ENCODE measurements at regions not wholly inside any gene's neighbourhood (a gene's known extent, or its start where the extent isn't known, plus 50 kb on each side); places are given as distances from the start of the nearest gene placed in this dataset.

DNA sequence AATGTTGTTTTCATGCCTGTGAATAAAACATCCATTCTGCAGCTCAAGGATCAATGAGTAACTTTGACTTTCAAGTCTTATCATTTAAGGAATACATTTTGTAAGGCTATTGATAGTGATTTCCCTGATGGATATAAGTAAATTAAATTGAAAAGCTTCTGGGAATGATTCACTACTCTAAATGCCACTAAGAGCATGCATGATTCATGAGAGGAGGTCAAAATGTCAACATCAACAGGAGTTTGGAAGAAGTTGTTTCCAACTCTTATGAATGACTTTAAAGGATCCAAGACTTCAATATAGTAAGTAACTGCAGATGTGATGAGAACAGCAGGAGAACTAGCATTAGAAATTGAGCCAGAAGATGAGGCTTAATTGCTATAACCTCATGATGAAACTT, 1487.3 kb downstream of the PCDH7 start:
- no peak for DNase-seq (ENCODE audit: low spot score)

DNA sequence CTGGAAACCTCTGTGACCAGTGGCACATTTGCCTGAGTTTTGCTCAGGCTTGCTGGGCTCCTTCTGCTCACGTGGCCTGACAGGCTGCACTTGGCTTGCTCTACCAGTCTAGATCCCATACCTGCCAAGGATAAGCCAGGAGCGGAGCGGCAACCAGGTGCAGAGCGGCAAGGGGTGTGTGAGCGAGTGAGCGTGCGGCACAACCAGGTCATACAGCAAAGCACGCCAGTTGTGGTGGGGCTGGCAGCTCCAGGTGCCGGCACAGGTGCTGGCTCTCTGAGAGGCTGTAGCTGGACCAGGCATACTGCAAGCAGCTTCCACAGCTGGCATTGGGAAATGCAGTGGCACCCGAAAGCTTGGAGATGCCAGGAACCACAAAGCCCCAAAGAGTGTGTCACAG, 1495.1 kb downstream of the PCDH7 start:
- no peak for DNase-seq (ENCODE audit: low spot score)

DNA sequence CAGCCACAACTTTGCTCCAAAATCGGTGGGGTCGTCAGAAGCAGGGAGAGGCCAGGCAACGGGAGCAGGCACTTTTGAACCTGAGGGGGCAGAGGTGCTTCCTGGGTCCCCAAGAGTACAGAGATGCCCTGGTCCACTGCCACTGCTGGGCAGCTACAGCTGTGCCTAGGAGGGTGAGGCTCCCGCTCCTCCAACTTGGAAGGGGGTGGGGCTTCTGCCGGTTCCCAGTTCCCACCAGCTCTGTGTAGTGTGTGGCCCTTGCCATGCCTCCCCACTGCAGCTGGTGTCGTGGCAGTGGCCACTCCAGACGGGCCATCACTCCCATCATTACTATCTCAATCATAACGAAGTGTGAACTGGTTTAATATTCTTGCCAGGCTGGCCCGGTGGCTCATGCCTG, 1496.3 kb downstream of the PCDH7 start:
- DNase-seq (ENCODE audit: low spot score), result no peak

DNA sequence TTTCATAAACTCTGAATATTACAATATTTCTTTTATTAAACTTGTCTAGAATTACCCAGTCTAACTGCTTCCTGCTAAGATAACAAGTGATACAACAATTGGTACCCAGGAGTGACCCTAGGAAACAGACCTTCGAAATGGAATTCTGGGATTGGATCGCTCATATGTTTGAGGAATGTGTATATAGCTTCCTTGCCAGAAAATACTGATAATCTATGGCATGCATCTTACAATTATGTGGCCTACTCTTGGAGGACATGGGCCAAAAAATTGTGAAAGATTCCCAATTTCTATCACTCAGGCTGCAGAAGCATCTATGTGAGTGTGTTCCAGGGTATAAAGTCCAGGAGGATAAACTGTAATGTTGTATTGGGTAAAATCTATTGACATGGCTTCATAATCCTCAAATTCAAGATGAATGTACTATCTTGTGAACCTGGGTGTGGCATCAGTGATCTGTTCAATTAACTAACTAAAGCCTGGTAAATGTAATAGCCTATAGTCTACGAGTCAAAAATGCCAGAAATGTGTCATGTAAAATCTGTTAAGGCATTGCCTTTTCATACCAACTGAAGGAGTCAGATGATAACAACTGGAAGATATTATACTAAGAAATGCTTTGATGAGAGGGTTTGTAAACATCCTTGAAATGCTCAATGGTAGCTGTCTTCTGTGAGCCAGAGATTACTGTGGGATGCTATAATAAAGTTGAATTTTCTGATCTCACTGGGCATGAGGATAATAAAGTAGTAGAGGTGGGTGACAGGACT, 1499.3 kb downstream of the PCDH7 start:
- no peak for DNase-seq (ENCODE audit: low spot score)

DNA sequence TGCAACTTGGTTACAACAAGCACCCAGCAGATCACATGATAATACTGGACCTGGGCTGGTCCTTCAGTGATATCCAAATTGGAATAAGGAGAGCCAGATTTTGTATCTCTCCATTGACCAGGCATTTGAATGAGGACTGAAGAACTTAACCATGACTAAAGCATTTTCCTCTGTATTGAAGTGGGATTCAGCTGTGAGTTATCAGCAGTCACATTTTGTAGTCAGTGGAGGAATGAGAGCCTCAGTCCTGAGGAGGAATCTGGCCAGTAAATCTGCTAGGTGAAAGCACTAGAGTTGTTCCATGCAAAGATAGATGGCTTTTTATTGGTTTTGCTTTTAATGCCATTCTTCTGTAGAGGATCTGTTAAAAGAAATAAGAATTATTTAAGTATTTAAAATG, 1506.0 kb downstream of the PCDH7 start:
- no peak for DNase-seq (ENCODE audit: low spot score)

DNA sequence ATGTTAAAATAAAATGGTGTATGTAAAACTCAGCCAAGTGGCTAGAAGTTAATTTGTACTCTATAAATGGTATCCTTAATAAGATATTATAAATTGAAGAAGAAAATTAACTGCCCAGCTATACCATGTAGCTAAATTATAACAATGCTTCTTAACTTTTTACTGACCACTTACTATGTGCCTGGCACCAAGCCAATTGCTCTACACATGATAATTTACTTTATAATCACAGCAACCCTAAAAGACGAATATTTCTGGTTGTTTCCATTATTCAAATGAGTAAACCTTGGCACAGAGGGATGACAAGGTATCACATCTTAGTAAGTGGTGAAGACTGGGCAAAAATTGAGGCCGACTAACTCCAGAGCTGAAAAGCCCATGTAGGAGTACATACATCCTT, 1506.6 kb downstream of the PCDH7 start:
- DNase-seq (ENCODE audit: low spot score), result no peak

DNA sequence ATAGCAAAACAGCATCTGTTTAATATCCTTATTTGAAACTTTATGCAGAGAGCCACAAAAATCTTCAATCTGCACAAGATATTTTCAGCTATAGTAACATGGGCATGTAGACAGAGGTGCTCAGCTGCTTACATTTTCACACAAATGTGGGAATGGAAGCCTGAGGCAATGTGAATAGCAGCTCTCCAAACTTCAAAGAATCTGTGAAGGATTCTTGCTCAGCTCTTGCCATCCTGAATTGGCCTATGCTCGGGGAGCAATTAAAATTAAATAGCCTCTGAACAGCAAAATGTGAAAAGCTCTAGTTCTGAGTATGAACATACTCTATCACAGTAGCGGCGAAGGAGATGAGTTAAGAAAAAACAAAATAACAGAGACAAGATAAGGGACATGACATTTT, 1523.8 kb downstream of the PCDH7 start:
- DNase-seq (ENCODE audit: low spot score), result no peak

DNA sequence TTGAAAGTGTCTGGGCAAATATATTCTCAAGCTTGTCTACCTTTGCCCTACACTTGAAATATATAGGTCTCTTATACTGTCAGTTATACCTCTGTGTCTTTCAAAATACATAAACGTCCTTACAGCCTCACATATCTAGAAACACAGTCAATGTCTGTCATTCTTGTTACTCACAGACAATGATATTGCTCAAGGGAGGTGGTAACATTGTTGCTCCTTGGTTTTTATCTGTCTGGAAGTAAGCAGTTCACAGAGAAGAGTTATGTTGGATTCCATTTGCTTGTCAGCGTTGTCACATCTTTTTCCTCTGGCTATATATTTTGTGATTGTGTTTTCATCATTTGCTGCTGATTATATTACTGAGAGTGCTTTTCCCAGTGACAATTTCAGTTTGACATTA, 1528.9 kb downstream of the PCDH7 start:
- no peak for DNase-seq (ENCODE audit: low spot score)

DNA sequence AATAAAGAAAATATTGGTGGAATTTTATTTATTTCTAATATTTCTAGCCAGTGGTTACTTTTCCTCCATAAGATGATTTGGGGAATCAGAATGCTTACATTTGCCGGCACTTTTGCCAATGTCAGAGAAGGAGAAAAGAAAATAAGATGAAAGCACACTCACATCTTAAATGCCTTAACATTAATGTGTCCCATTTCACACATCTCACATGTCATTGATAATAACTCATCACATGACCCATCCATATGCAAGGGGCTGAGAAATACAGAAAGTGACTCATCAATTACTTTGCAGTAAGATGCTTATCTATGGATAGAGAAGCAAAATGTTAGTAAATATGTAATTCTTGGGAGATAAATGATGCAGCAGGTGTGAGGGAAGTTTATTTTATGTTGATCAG, 1531.0 kb downstream of the PCDH7 start:
- no peak for DNase-seq (ENCODE audit: low spot score)

DNA sequence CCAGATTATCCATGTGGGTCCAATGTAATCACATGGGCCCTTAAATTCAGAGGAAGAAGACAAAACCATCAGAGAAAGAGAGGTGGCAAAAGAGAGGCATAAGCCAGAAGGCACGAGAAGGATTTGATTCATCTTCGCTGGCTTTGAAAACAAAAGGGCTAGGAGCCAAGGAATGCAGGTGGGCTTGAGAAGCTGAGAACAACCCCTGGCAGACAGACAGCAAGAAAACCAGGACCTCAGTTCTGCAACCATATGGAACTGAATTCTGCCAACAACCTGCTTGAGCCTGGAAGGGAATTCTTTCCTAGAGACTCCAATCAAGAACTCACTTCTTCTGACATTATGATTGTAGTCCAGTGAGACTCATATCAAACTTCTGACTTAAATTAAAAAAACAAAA, 1531.8 kb downstream of the PCDH7 start:
- no peak for DNase-seq (ENCODE audit: low spot score)

DNA sequence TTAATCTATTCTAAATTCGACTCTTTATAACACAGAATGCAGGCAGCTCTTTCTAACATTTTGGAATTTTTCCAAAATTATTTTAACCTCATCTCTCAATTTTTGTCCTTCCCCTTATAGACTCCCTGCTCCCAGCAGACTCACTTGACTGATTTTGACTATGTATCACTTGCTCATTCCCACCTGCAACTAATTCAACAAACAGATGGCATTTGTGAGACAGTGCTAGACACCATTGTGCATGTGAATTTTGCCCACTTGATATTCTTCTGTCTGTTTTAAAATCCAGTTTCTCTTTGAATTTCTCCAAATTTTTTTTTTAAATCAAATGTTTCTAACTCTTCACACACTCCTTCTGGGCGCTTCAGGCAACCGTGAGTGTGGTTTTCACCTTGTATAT, 1534.0 kb downstream of the PCDH7 start:
- DNase-seq (ENCODE audit: low spot score), result no peak

DNA sequence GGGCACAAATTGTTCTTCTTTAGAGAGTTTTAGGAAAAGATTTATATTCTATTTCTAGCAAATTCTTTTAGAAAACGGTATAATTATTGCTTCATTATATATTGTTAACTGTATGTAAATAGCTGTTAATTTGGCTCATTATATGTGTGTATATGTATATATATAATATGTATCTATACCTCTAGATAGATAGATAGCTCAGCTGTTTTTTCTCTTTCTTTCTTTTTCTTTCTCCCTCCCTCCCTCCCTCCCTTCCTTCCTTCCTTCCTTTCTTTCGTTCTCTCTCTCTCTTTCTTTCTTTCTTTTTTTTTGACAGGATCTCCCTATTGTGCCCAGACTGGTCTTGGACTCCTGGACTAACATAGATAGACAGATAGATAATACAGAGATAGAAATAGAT, 1538.8 kb downstream of the PCDH7 start:
- no peak for DNase-seq (ENCODE audit: low spot score)

DNA sequence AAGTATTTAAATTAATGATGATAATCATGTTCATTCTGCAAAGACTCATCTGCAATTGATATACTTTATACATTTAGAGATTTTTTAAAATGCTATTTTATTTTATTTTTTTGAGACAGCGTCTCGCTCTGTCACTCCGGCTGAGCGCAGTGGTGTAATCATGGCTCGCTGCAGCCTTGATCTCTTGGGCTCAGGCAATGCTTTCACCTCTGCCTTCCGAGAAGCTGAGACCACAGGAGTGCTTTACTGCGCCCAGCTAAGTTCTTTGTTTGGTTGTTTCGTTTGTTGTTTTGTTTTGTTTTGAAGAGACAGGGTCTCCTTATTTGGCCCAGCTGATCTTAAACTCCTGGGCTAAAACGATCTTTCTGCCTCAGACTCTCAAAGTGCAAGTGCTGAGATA, 1541.0 kb downstream of the PCDH7 start:
- no peak for DNase-seq (ENCODE audit: low spot score)

DNA sequence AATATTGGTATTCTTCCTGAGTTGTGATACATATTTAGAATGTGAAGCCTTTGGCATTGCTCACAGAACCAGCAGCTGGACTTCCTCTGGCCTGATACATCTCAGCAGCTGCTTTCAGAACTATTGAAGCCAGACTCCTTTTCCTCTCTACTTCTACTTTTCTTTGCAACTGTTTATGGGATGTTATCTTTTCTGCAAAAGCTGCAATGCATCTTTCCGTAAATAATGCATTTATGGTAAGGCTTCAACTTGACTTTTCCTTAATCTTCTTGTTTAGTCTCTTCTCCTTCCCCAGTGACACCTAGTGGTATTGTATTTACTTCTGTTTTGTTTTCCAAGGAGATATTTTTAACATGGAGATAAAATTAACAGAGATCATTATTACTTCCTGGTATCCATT, 1548.7 kb downstream of the PCDH7 start:
- peak; percentile 7 for DNase-seq (ENCODE audit: low spot score)

DNA sequence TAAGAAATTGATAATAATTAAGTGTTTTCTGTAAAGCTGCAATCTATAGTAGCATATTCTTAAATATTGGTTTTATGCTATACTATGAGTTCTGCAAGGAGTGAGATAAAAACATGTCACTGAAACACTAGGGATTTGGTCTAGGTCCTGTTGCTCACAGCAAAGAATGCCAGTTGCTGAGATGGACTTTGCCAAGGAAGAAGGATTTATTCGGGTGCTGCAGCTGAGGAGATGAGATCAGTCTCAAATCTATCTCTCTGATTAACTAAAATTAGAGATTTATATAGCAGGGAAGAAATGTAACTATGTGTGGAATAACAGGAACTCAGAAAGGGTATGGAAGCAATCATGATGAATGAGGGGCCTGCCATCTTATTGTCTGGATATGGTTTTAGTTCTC, 1569.9 kb downstream of the PCDH7 start:
- no peak for DNase-seq (ENCODE audit: low spot score)

DNA sequence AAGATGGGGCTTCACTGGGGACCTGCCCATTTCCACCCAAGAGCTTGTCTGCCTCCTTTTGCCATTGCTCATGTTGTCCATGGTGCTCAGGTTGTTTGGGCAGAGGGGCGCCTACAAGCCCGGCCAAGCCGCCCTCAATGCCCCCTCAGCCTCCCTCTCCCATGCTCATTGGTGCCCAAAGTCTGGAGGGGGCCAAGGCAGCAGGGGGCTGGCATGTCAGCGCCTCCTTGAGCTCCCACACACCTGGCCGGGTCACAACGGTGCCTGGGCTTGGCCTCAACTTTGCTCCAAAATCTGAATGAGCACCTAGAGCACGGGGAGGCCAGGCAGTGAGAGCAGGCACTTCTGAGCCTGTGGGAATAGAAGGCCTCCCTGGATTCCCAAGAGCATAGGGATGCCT, 1598.8 kb downstream of the PCDH7 start:
- no peak for DNase-seq (ENCODE audit: low spot score)

DNA sequence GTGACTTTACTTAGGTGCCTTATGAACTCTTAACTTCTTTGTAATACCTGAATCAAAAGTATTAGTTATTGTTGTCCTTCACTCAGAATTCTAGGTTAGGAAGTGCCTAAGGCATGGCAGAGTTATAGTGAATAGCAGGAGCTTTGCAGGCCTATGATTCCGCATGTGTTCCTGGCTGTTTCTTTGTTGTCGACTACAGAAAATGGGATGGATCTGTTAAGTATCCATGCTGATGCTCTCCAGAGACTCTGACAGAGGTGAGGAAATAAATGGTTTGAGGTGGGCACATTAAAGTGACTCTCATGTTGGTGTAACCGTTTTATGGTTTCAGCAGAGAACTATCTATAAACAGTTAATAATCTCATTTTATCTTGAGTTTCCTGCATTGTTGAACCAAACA, 1601.3 kb downstream of the PCDH7 start:
- no peak for DNase-seq (ENCODE audit: low spot score)

DNA sequence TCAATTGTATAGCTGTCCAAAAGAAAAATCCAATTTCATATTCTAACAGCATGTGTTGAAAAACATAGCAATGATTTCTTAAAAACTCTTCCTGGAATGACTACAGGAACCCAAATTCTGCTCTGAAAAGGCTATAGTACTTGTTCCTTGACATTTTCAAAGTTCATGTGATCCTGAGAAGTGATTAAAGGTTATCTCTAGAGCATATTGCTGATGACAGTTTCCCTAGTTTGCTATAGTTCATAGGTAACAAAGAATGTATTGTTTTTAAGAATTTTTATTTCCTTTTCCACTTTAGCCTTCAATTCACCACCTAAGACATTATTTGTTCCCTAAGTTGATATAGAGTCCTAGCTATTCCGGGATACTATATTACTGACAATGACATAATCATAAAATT, 1614.6 kb downstream of the PCDH7 start:
- DNase-seq (ENCODE audit: low spot score), result no peak

DNA sequence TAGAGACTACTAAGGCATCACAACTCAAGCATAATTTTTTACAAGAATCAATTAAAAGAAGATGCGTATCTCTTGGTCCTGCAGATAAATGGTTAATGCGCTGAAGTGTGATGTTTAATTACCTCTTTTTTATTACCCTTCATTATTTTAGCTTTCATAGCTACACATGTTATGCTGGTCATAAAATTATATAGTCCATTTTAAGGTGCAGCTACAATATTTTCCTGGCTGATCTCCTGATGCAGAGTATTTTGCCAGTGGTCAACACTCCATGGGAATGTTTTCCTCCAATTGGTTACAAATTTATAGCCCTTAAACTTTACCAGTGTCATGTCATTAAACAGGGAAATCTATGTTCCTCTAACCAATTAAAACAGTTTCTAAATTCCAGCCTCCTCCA, 1617.2 kb downstream of the PCDH7 start:
- DNase-seq (ENCODE audit: low spot score), result no peak

DNA sequence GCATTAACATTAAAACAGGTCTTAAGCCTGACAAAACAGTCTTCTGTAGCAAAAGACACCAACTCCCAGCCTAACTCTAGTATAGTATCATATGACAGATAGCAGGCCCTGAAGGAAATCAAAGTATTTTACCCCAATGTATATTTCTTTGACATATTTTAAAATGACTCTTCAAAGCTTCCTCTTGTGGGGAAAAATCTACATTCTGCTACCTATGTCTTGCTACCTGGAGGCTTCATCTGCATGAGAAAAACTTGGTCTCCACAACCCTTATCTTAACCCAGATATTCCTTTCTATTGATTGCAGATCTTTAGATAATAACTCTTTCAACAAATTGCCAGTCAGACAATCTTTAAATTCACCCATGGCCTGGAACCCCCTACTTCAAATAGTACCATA, 1620.4 kb downstream of the PCDH7 start:
- peak; percentile 6 for DNase-seq (ENCODE audit: low spot score)

DNA sequence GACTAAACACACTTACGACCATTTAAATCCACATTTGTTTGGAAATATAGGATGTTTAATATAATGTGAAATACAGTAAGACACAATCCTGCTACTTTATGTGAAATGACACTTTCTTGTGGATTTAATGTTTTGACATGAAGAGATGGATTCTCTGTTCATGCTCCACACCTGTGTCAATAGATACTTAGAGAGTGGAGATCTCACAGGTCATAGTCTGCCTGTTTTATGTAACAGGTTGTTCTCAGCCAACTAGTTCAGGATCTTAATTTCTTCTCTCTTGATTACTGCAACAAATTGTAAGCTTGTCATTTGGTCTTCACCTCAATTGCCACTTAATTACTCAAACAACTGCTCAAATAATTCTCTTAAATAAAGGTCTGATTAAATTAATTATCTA, 1621.2 kb downstream of the PCDH7 start:
- DNase-seq (ENCODE audit: low spot score), result no peak

DNA sequence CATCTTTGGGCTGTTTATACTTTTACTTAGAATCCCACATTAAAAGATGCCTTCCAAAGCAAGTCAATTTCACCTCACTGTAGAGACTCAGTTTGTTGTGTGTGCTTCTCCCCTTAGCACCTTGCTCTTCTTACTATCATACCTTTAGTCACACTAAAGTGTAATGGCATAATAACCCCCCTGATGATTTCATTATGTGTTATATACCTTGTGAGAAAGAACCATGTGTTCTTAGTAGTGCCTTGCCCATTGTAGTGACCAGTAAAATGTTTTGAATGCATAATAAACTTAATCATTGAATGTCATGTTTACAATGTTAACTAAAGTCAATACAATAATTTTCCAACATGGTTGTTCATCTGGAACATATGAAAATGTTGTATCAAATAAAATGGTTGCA, 1621.9 kb downstream of the PCDH7 start:
- no peak for DNase-seq (ENCODE audit: low spot score)

DNA sequence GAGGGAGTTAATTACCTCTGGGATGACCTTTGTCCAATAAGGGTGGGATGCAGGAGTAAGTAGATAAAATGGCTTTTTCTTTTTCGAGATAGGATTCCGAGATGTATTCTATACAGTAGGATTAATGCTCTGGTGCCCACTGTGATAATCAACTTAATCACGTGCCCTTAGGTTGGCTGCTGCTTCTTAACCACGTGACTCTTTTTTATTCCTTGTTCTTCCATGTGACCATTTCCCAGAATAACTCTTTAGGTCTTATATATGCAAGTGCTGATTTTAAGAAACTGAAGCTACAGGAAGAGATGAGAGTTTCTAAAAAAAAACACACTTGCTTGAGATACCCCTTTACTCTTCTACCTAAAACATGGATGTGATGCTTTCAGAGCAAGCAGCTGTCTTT, 1628.9 kb downstream of the PCDH7 start:
- no peak for DNase-seq (ENCODE audit: low spot score)

DNA sequence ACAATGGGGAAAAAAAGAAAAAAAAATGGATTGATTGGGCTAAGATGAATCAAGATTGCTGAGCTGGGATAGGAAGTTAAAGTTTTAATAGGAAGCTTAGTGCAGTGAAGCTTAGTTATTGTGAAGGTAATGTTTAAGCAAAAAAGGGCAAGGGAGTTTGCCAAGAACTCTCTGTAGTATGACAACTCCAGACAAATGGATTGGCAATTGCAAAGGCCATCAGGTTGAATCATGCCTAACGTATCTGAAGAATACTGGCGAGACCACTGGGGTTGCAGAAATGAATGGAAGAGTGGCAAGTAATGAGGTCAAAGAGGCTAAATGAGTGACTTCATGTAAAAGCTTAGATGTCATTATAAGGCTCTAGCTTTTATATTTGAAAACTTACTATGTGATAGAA, 1654.0 kb downstream of the PCDH7 start:
- DNase-seq (ENCODE audit: low spot score), result no peak
